Naive B cell (primary cell): ENCODE measurements at regions not wholly inside any gene's neighbourhood (a gene's known extent, or its start where the extent isn't known, plus 50 kb on each side); places are given as distances from the start of the nearest gene placed in this dataset.

Source experiments
- ATAC-seq, 2 donors: fragments of 150-1000 bp; cut with Tn5 transposase; 2 replicates each; pipeline ENCODE4 v1.10.0; 2021; ENCODE audit warnings: low read depth in 2 of 2, mild to moderate bottlenecking in 2 of 2, moderate library complexity in 2 of 2
- DNase-seq: peaks from one replicate; pipeline ENCODE4 v3.0.0; 2022
- H3K27ac Mint-ChIP-seq, 6 donors: one replicate each; pipeline ENCODE4 v1.8.0; 2020 to 2022; ENCODE audit warnings: mild to moderate bottlenecking in 6 of 6, mixed read lengths in 6 of 6, moderate library complexity in 5 of 6, inconsistent platforms in 2 of 6
- H3K27me3 Mint-ChIP-seq, 3 donors: one replicate each; pipeline ENCODE4 v1.8.0; 2021 to 2022; ENCODE audit warnings: mixed read lengths in 3 of 3, mild to moderate bottlenecking in 1 of 3
- H3K36me3 Mint-ChIP-seq, 2 donors: one replicate each; pipeline ENCODE4 v1.8.0; 2020 to 2022; ENCODE audit warnings: mixed read lengths in 2 of 2, inconsistent platforms in 1 of 2, mild to moderate bottlenecking in 1 of 2
- H3K4me1 Mint-ChIP-seq, 3 donors: one replicate each; pipeline ENCODE4 v1.8.0; 2020 to 2022; ENCODE audit warnings: mixed read lengths in 3 of 3, inconsistent platforms in 1 of 3, mild to moderate bottlenecking in 1 of 3, moderate library complexity in 1 of 3
- H3K4me3 Mint-ChIP-seq, 8 donors: one replicate each; pipeline ENCODE4 v1.8.0; 2020 to 2022; ENCODE audit warnings: mild to moderate bottlenecking in 8 of 8, mixed read lengths in 8 of 8, moderate library complexity in 8 of 8, inconsistent platforms in 2 of 8
- H3K9me3 Mint-ChIP-seq, 7 donors: one replicate each; pipeline ENCODE4 v1.8.0; 2020 to 2022; ENCODE audit warnings: mixed read lengths in 7 of 7, mild to moderate bottlenecking in 5 of 7, inconsistent platforms in 2 of 7, moderate library complexity in 1 of 7

DNA sequence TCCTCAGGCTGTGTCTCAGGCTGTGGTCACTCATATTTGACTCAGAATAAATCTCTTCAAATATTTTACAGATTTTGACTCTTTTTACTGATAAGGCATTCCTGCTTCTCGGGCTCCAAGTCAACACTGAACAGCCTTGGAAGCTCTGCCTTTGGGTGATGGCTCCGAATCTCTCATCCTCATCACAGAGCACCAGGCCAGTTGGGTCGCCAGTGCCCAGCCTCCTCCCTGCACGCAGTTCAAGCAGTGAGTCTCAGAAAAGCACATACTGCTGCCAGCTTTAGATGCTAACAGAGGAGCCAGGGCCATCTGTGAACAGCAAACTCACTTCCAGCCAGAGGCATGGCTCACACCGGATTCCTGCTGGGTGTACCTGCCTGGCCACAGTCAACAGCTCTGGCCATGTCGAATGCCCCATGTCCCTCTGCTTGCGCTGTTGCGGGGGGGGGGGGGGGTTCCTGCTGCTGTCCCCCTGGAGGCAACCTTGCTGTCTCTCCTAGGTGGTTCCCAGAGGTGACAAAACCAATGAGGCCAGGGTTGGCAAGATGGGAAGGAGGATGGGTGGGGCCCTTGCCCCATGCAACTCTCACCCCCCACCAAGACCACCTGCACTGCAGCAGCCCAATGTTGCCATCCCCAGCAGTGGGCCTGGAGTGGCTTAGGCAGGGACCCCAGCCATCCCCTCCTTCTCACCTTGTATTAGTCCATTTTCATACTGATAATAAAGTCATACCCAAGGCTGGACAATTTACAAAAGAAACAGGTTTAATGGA, 248.8 kb downstream of the ERMARD start:
- H3K9me3 Mint-ChIP-seq: peaks cover 3 to 43% (median 34%) of the 10 kb centered on the region in 7 donors
- H3K27ac Mint-ChIP-seq: no peak overlapping the region
- H3K4me3 Mint-ChIP-seq: no peak overlapping the region
- H3K27me3 Mint-ChIP-seq: peaks cover 0 to 4% (median 0%) of the 10 kb centered on the region in 3 donors
- ATAC-seq (no peak), DNase-seq (no peak)
- H3K4me1 Mint-ChIP-seq: peaks cover 3 to 6% (median 5%) of the 10 kb centered on the region in 3 donors
- H3K36me3 Mint-ChIP-seq: peaks cover 8 to 25% of the 10 kb centered on the region in 2 donors

DNA sequence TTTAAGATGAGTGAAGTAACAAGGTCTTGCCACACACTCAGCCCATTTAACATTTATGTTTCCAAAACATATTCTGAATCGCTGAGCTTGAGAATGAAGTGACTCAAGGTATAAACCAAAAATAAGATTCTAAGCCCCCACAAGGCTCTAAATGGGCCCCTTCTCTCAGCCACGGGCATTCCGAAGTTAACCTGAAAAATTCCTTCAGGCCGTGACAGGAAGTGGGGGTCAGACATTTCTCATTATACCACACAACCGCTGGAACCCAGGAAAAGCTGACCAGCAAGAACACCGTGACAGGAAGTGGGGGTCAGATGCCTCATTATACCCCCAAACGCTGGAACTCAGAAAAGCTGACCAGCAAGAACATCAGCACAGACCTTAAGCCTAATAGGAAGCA, 247.9 kb downstream of the ERMARD start:
- Mint-ChIP-seq H3K27me3 (peaks cover 0 to 4% (median 0%) of the 10 kb centered on the region in 3 donors), H3K36me3 (peaks cover 6 to 20% of the 10 kb centered on the region in 2 donors), H3K27ac (no peak overlapping the region), H3K4me1 (peaks cover 0 to 3% (median 0%) of the 10 kb centered on the region in 3 donors), H3K9me3 (peaks cover 0 to 36% (median 28%) of the 10 kb centered on the region in 7 donors), H3K4me3 (no peak overlapping the region)
- ATAC-seq (no peak), DNase-seq (no peak)

DNA sequence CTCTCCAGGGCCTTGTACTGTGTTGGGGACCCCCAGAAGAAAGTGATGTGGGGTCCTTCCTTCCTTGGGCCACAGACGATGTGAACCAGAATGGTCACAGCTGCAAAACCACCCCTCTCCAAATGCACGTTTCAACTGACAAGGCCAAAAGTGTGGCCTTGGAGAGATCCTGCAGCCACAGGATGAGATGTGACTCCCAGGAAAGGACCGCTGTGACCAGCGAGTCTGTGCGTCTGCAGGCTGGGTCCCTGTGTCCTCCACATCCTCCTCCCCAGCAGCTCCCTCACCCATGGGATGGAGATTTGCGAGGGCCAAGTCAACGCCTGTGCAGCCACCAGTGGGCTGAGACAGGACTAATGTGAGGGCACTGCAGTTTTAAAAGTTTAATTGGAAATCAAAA, 247.0 kb downstream of the ERMARD start:
- peaks cover 0 to 3% (median 0%) of the 10 kb centered on the region in 3 donors for H3K4me1 Mint-ChIP-seq
- no peak for ATAC-seq
- H3K36me3 Mint-ChIP-seq: peaks cover 6 to 14% of the 10 kb centered on the region in 2 donors
- no peak for DNase-seq
- H3K4me3 Mint-ChIP-seq: no peak overlapping the region
- peaks cover 0 to 28% (median 21%) of the 10 kb centered on the region in 7 donors for H3K9me3 Mint-ChIP-seq
- H3K27me3 Mint-ChIP-seq: peaks cover 0 to 4% (median 0%) of the 10 kb centered on the region in 3 donors
- no peak overlapping the region for H3K27ac Mint-ChIP-seq

DNA sequence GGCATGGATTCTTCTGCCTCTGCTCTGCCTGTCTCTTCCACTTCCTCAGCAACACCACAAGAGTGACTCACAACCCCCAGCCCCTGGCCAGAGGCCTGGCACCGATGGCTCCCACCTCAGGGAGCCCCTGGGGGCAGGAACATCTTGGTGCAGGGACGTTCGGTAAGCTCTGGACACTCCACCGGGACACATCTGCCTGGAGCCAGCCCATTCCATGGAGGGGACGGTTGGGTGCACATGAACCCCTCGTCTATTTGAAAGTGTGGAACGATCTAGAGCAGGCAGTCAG, 246.5 kb downstream of the ERMARD start:
- H3K9me3 Mint-ChIP-seq: peaks cover 0 to 22% (median 15%) of the 10 kb centered on the region in 7 donors
- peaks cover 0 to 5% (median 3%) of the 10 kb centered on the region in 3 donors for H3K4me1 Mint-ChIP-seq
- peaks cover 0 to 4% (median 0%) of the 10 kb centered on the region in 3 donors for H3K27me3 Mint-ChIP-seq
- DNase-seq (no peak), ATAC-seq (no peak)
- H3K27ac Mint-ChIP-seq: peak overlapping the region in 1 of 6 donors; percentile 91
- H3K4me3 Mint-ChIP-seq: no peak overlapping the region
- peaks cover 6 to 8% of the 10 kb centered on the region in 2 donors for H3K36me3 Mint-ChIP-seq

DNA sequence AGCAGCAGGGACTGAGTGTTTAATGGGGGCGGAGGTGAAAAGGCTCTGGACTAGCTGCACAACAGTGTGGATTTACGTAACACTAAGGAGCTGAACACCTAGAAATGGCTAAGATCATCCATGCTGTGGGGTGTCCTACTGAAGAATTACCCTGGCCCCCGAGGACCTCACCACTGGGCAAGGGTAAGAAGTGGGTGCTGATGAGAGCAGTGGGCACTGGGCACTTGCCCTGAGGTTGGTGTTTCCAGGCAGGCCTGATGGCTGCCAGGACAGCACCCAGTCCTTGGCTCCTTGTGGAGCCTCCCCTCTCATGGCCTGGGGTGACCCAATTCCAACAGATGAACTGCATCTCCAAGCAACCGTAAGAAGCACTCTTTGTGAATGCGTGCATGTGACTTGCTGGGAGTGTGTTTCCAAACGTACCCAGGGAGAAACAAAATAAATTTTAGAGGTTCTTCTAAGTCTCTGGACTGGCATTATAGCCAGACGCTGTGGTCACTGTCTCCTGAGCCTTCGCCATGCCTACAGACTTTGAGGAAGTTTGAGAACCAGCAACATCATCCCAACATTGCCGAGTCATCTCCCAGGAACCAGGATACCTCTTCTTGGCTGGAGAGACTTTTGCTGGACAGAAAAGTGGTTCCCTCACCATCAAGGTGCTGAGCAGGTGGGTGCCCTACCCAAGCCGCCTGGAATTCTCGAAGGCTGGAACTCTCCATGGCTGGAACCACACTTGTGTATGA, 245.9 kb downstream of the ERMARD start:
- DNase-seq (no peak), ATAC-seq (no peak)

DNA sequence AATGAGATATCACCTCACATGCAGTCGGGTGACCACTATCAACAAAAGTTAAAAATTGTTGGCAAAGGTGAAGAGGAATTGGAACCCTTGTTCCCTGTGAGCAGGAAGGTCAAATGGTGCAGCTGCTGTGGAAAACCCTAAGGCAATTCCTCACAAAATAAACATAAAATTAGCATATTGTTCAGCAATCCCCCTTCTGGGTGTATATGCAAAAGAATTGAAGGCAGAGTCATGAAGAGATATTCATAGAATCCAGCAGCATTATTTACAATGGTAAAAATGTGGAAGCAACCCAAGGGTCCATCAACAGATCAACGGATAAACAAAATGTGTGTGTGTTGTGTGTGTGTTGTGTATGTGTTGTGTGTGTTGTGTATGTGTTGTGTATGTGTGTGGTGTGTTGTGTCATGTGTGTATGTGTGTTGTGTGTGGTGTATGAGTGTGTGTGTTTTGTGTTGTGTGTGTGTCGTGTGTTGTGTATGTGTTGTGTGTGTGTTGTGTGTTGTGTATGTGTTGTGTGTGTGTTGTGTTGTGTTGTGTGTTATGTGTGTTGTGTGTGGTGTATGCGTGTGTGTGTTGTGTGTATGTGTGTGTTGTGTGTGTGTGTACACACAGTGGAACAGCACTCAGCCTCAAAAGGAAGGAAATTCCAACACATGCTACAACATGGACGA, 245.1 kb downstream of the ERMARD start:
- Mint-ChIP-seq H3K4me1 (peaks cover 9 to 18% (median 12%) of the 10 kb centered on the region in 3 donors), H3K27me3 (peaks cover 0 to 4% (median 0%) of the 10 kb centered on the region in 3 donors), H3K36me3 (no peaks in the 10 kb centered on the region), H3K27ac (no peak overlapping the region), H3K4me3 (no peak overlapping the region), H3K9me3 (peaks cover 0 to 9% (median 5%) of the 10 kb centered on the region in 7 donors)
- no peak for ATAC-seq
- no peak for DNase-seq

More for the DNA sequence above, 245.9 kb downstream of the ERMARD start:
- Mint-ChIP-seq H3K27ac (no peak overlapping the region), H3K36me3 (peaks cover 3% of the 10 kb centered on the region in 2 donors), H3K4me1 (peaks cover under 1 to 10% (median 3%) of the 10 kb centered on the region in 3 donors), H3K9me3 (peaks cover 0 to 17% (median 10%) of the 10 kb centered on the region in 7 donors), H3K27me3 (peaks cover 0 to 4% (median 0%) of the 10 kb centered on the region in 3 donors), H3K4me3 (no peak overlapping the region)

DNA sequence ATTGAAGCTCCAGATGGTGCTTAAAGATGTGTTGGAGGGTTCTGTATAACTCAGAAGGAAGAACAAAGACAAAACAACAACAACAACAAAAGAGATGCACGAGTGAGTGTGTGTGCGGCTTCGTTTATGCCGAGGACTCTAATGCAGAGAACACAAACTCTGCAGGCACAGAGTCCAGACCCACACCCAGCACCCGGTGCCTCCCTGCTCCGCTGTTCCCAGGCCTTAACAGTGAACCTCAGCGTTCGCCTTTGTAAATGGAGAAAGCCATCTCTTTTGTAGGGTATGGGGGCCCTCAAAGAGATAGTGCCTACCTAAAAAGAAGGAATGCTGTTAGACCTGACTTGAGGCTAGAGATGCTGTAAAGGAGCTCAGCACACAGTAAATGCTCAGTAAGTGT, 243.3 kb downstream of the ERMARD start:
- peaks cover 0 to 6% (median under 1%) of the 10 kb centered on the region in 3 donors for H3K27me3 Mint-ChIP-seq
- no peak overlapping the region for H3K4me3 Mint-ChIP-seq
- no peaks in the 10 kb centered on the region for H3K36me3 Mint-ChIP-seq
- ATAC-seq (no peak), DNase-seq (no peak)
- peaks cover 0 to 1% (median 0%) of the 10 kb centered on the region in 7 donors for H3K9me3 Mint-ChIP-seq
- H3K4me1 Mint-ChIP-seq: peaks cover 21 to 36% (median 24%) of the 10 kb centered on the region in 3 donors
- no peak overlapping the region for H3K27ac Mint-ChIP-seq

DNA sequence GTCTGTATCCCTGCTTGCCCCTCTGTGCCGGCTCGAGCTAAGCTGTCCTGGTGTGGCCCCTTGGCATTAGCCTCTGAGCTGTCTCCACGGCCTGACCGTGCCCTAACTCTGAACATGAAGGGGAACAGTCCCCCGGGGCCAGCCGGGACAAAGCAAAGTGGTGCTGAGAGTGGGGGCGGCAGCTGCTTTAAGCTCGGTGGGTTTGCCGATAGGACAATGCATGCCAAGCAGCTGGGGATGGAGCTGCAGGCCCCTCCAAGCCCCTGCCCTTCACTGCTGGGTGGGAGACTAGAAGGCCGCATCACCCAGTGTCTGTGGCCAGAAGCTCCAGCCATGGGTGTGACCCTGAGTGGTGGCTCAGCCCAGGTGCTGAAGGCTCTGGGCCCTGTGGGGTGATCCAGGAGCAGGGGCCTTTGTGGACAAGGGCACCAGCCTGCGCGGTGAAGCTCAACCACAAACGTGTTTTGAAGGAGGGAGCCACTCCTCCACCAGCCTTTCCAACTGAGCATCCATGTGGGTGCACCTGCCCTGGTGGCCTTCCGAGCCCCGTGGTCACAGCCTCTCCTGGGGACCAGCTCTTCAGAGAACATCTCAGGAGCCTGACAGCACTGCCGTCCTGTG, 242.5 kb downstream of the ERMARD start:
- Mint-ChIP-seq H3K27me3 (peaks cover 0 to 12% (median 4%) of the 10 kb centered on the region in 3 donors), H3K27ac (peak overlapping the region in 1 of 6 donors; percentile 20), H3K4me1 (peaks cover 29 to 44% (median 32%) of the 10 kb centered on the region in 3 donors), H3K9me3 (peaks cover 0 to 1% (median 0%) of the 10 kb centered on the region in 7 donors), H3K4me3 (no peak overlapping the region), H3K36me3 (no peaks in the 10 kb centered on the region)
- DNase-seq: no peak
- ATAC-seq: no peak

DNA sequence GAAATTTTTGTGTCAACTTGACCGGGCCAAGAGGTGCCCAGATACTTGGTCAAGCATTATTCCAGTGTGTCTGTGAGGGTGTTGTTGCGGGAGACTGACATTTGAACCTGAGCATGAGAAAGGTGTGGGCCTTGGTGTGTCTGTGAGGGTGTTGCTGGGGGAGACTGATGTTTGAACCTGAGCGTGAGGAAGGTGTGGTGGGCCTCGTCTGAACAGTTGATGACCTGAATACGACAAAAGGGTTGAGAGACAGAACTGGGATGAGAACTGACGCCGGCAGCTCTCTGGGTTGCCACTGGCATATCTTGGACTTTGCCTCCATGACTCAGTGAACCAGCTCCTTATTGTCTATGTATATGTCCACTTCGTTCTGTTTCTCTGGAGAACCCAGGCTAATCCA, 240.5 kb downstream of the ERMARD start:
- H3K36me3 Mint-ChIP-seq: no peaks in the 10 kb centered on the region
- ATAC-seq (no peak), DNase-seq (no peak)
- no peaks in the 10 kb centered on the region for H3K9me3 Mint-ChIP-seq
- H3K27ac Mint-ChIP-seq: peak overlapping the region in 4 of 6 donors; percentile 33 to 80 (median 54)
- H3K4me1 Mint-ChIP-seq: peaks cover 27 to 46% (median 32%) of the 10 kb centered on the region in 3 donors
- H3K27me3 Mint-ChIP-seq: peaks cover 0 to 7% (median 4%) of the 10 kb centered on the region in 3 donors
- peak overlapping the region in 3 of 8 donors; percentile 26 to 73 (median 57) for H3K4me3 Mint-ChIP-seq

DNA sequence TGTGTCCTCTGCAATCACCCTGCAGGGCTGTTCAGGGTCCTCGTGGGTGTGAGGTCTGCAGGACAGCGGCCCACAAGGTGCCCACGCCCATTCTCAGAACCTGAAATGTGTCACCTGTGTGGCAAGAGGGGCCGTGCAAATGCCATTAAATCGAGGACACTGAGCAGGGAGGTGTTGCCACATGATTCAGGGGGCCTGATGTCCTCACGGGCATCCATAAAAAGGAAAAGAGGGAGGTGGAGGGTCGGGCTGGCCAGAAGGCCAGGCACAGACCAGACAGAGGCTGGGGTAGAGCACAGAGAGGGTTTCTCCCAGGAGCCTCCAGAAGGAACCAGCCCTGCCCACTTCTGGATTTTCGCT, 239.6 kb downstream of the ERMARD start:
- Mint-ChIP-seq H3K4me1 (peaks cover 27 to 46% (median 32%) of the 10 kb centered on the region in 3 donors), H3K27ac (no peak overlapping the region), H3K9me3 (no peaks in the 10 kb centered on the region), H3K4me3 (peak overlapping the region in 2 of 8 donors; percentile 41 to 54), H3K36me3 (no peaks in the 10 kb centered on the region), H3K27me3 (peaks cover 0 to 7% (median 4%) of the 10 kb centered on the region in 3 donors)
- ATAC-seq (no peak), DNase-seq (no peak)

DNA sequence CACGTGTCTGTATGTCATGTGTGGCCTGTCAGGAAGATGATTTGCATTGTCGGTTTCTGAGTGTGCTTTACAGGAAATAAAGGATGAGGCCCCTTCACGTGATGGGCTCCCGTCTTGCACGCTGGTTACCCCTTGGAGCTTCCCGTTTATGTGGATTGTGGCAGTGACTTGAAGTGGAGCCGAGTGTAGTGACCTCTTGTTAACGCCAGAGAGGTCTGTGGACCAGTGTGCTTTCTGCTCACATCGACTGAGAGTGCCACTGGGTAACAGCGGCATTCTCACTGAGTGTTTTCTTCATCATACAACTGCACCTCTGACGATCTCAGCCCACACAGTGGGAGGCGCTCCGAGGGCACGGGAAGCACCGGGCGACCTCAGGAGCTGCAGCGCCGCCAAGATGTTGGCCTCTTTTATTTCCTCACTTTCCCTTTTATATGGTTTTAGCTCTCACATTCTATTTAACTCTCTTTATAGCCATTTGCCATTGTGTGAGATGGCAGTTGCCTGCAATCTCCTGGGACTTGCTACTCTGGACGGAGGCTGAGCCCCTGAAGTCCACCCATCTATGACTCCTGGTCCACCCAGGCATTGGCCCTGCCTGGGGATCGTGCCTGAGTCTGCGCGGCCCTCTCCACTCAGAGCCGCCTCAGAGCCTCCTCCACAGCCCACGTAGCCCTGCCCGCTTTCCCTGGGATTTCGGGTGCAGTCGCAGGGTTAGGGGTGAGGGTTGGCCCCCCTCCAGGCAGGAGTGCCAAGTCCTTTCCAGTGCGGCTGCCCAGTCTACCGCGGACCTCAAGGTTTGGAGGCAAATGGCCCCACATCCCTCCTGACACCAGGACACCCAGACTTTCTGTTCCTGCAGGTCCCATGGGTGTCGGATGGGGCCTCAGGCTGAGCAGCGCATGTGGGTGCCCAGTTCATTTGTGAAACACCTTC, 238.9 kb downstream of the ERMARD start:
- H3K4me3 Mint-ChIP-seq: peak overlapping the region; percentile 28 to 92 (median 77)

DNA sequence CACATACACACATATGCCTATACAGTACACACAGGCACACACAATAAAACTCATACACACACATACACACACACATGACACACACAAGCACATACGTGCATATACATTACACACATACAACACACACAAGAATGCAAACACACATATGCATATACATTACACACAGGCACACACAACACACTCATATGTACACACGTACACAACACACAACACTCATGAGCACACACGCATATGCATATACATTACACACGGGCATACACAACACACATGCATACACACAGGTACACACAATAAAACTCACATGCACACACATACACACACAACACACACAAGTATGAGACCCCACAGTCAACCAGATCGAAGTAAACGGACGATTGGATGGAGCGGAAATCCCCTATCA, 238.2 kb downstream of the ERMARD start:
- Mint-ChIP-seq H3K4me1 (peaks cover 27 to 46% (median 32%) of the 10 kb centered on the region in 3 donors), H3K27me3 (peaks cover 0 to 12% (median 4%) of the 10 kb centered on the region in 3 donors), H3K9me3 (no peaks in the 10 kb centered on the region), H3K27ac (peak overlapping the region; percentile 11 to 93 (median 54)), H3K36me3 (no peaks in the 10 kb centered on the region), H3K4me3 (peak overlapping the region; percentile 28 to 92 (median 69))
- ATAC-seq: peak in 1 of 2 donors; percentile 24
- no peak for DNase-seq

More for the DNA sequence above, 238.9 kb downstream of the ERMARD start:
- Mint-ChIP-seq H3K9me3 (no peaks in the 10 kb centered on the region), H3K27me3 (peaks cover 0 to 12% (median 4%) of the 10 kb centered on the region in 3 donors), H3K36me3 (no peaks in the 10 kb centered on the region), H3K4me1 (peaks cover 27 to 46% (median 32%) of the 10 kb centered on the region in 3 donors), H3K27ac (peak overlapping the region in 5 of 6 donors; percentile 14 to 93 (median 71))
- peak; percentile 70 to 74 for ATAC-seq
- DNase-seq: peak; percentile 39
